IMR-90 (cell line): ENCODE measurements at regions not wholly inside any gene's neighbourhood (a gene's known extent, or its start where the extent isn't known, plus 50 kb on each side); places are given as distances from the start of the nearest gene placed in this dataset.

ENCODE experiments used
- ATAC-seq: fragments of 200-7000 bp; cut with Tn5 transposase; 2 replicates; pipeline ENCODE4 v1.9.1; 2020; ENCODE audit warnings: low read depth, mild to moderate bottlenecking, moderate library complexity
- BruUV-seq: library from RNA; stranded (reverse); fragments of 400-500 nt; replicated peaks from 2 replicates; lab custom pipeline; 2021; lab: Mats Ljungman, UMichigan
- CTCF ChIA-PET: fragments of 300-600 bp; formaldehyde crosslinking; extraction: SDS; loops from one replicate; lab custom pipeline; 2021; ENCODE audit warnings: antibody characterized with exemption; lab: Yijun Ruan, JAX
- POLR2A ChIA-PET: fragments of 300-600 bp; sonication (Branson Sonifier 250); formaldehyde crosslinking; loops from one replicate; lab custom pipeline; 2022; ENCODE audit warnings: antibody characterized with exemption; ENCODE audit not compliant: unreplicated experiment; lab: Charles Lee
- DNase-seq: peaks from one replicate; pipeline ENCODE4 v3.0.0; 2013
- H2AFZ ChIP-seq: replicated peaks from 2 replicates; pipeline ENCODE3; 2013; ENCODE audit warnings: low read length, mild to moderate bottlenecking; ENCODE audit not compliant: poor library complexity
- H2AK5ac ChIP-seq: 2 replicates; pipeline ENCODE4 v1.6.1; 2013; ENCODE audit warnings: low read depth, low read length, inconsistent platforms
- H2AK9ac ChIP-seq: replicated peaks from 2 replicates; pipeline ENCODE3; 2013; ENCODE audit warnings: mild to moderate bottlenecking, low read depth, low read length, moderate library complexity; ENCODE audit not compliant: poor library complexity
- H2BK120ac ChIP-seq: 2 replicates; pipeline ENCODE4 v1.6.1; 2013; ENCODE audit warnings: low read depth, low read length, inconsistent platforms
- H2BK15ac ChIP-seq: 3 replicates; pipeline ENCODE4 v1.6.1; 2013; ENCODE audit warnings: low read depth, low read length, inconsistent platforms
- H2BK20ac ChIP-seq: 2 replicates; pipeline ENCODE4 v1.6.1; 2013; ENCODE audit warnings: low read depth, mild to moderate bottlenecking, inconsistent platforms, low read length, moderate library complexity
- H2BK5ac ChIP-seq: 2 replicates; pipeline ENCODE4 v1.6.1; 2013; ENCODE audit warnings: mild to moderate bottlenecking, low read depth, low read length, inconsistent platforms; ENCODE audit not compliant: poor library complexity, severe bottlenecking
- H3K14ac ChIP-seq: replicated peaks from 2 replicates; pipeline ENCODE4 v1.6.1; 2013; ENCODE audit warnings: low read depth, low read length, inconsistent platforms
- H3K18ac ChIP-seq: 2 replicates; pipeline ENCODE4 v1.6.1; 2013; ENCODE audit warnings: low read depth, low read length, control low read depth
- H3K23ac ChIP-seq: 2 replicates; pipeline ENCODE4 v1.6.1; 2013; ENCODE audit warnings: low read depth, low read length, inconsistent platforms
- H3K27ac ChIP-seq: 2 replicates; pipeline ENCODE4 v1.5.1; 2013; ENCODE audit warnings: mild to moderate bottlenecking, control low read depth, low read length; ENCODE audit not compliant: insufficient read depth
- H3K27me3 ChIP-seq: 2 replicates; pipeline ENCODE4 v1.6.1; 2013; ENCODE audit warnings: low read length; ENCODE audit not compliant: control insufficient read depth, insufficient read depth
- H3K36me3 ChIP-seq: 2 replicates; pipeline ENCODE4 v1.6.1; 2013; ENCODE audit warnings: low read length, mixed read lengths; ENCODE audit not compliant: control insufficient read depth, insufficient read depth
- H3K4ac ChIP-seq: 2 replicates; pipeline ENCODE4 v1.6.1; 2013; ENCODE audit warnings: low read depth, low read length, inconsistent platforms
- H3K4me1 ChIP-seq: 2 replicates; pipeline ENCODE4 v1.6.1; 2013; ENCODE audit warnings: low read length, mixed read lengths; ENCODE audit not compliant: control insufficient read depth, insufficient read depth
- H3K4me2 ChIP-seq: 2 replicates; pipeline ENCODE4 v1.6.1; 2013; ENCODE audit warnings: low read depth, mild to moderate bottlenecking, control low read depth, low read length, moderate library complexity
- H3K4me3 ChIP-seq: 2 replicates; pipeline ENCODE4 v1.5.1; 2013; ENCODE audit warnings: low read depth, mild to moderate bottlenecking, control low read depth, low read length, moderate library complexity; ENCODE audit not compliant: insufficient read depth
- H3K56ac ChIP-seq: 2 replicates; pipeline ENCODE4 v1.6.1; 2013; ENCODE audit warnings: low read length, inconsistent platforms; ENCODE audit not compliant: insufficient read depth; ENCODE audit errors: extremely low read depth
- H3K79me1 ChIP-seq, 2 experiments: 2 replicates each; pipeline ENCODE4 v1.6.1; 2013; ENCODE audit warnings: low read length in 2 of 2, inconsistent platforms in 1 of 2, low read depth in 1 of 2
- H3K9ac ChIP-seq: 2 replicates; pipeline ENCODE4 v1.6.1; 2013; ENCODE audit warnings: low read depth, low read length, control low read depth
- H3K9me1 ChIP-seq: 2 replicates; pipeline ENCODE4 v1.6.1; 2013; ENCODE audit warnings: low read length, inconsistent platforms; ENCODE audit not compliant: insufficient read depth
- H3K9me3 ChIP-seq: 2 replicates; pipeline ENCODE4 v1.6.1; 2013; ENCODE audit warnings: low read length; ENCODE audit not compliant: control insufficient read depth, insufficient read depth
- H4K20me1 ChIP-seq: 2 replicates; pipeline ENCODE4 v1.6.1; 2013; ENCODE audit warnings: low read length, inconsistent platforms; ENCODE audit not compliant: insufficient read depth
- H4K5ac ChIP-seq: 2 replicates; pipeline ENCODE4 v1.6.1; 2013; ENCODE audit warnings: mild to moderate bottlenecking, low read depth, low read length, control low read depth
- H4K8ac ChIP-seq, 2 experiments: 2 replicates each; pipeline ENCODE4 v1.6.1; 2013; ENCODE audit warnings: low read depth in 2 of 2, low read length in 2 of 2, control low read depth in 1 of 2, inconsistent platforms in 1 of 2
- H4K91ac ChIP-seq: 2 replicates; pipeline ENCODE4 v1.6.1; 2013; ENCODE audit warnings: low read depth, low read length, inconsistent platforms; ENCODE audit not compliant: insufficient read depth
- MAZ ChIP-seq: IDR thresholded peaks from 2 replicates; pipeline ENCODE4 v1.6.1; 2012; ENCODE audit warnings: low read depth, mild to moderate bottlenecking, low read length, improper control_type of control experiment, moderate library complexity, borderline replicate concordance
- WGBS, 2 experiments: methylation state at CpG; one replicate each; pipeline versions ENCODE4 v1.1.5 to v1.1.7; 2013; ENCODE audit warnings: missing lambda C conversion rate in 2 of 2; ENCODE audit not compliant: insufficient read length in 1 of 2; ENCODE audit errors: extremely low coverage in 2 of 2; 5-methylcytosine and 5-hydroxymethylcytosine counted together
- dilution Hi-C: fragments of 300-500 bp; cut with HindIII; formaldehyde crosslinking; loops from one replicate; pipeline ENCODE4 v1.14.3; 2018; ENCODE audit warnings: low sequenced_read_pairs; ENCODE audit not compliant: unreplicated experiment
- in situ Hi-C: fragments of 300-500 bp; cut with MboI; formaldehyde crosslinking; loops from 3 replicates; pipeline ENCODE4 v1.14.3; 2019; ENCODE audit warnings: low sequenced_read_pairs, inconsistent platforms, mixed read lengths
- intact Hi-C: fragments of 100-400 bp; cut with micrococcal nuclease; formaldehyde crosslinking; loops from 2 replicates; pipeline ENCODE4 v1.10.0; 2022

GRCh38 chr4:134408897-134409296 is 207.3 kb upstream of the PABPC4L start:
- dilution Hi-C loops, result no loop called here
- in situ Hi-C loops, result no loop called here
- H2BK20ac ChIP-seq, result no peak overlapping the region
- H3K23ac ChIP-seq, result no peak overlapping the region
- BruUV-seq, result no TSS peak
- no peak overlapping the region for H3K4me2 ChIP-seq
- H3K79me1 ChIP-seq, result no peaks in the 10 kb centered on the region
- H4K91ac ChIP-seq, result no peak overlapping the region
- intact Hi-C loops, result no loop called here
- DNase-seq (no peak), ATAC-seq (no peak)
- H2BK5ac ChIP-seq, result no peak overlapping the region
- TF ChIP-seq MAZ, result no peak
- no peaks in the 10 kb centered on the region for H3K27me3 ChIP-seq
- no peak overlapping the region for H3K9ac ChIP-seq
- H2BK120ac ChIP-seq, result no peak overlapping the region
- ChIA-PET POLR2A (no interaction called here), CTCF (no interaction called here)
- no peak overlapping the region for H3K4ac ChIP-seq
- no peak overlapping the region for H3K56ac ChIP-seq
- H4K20me1 ChIP-seq, result no peaks in the 10 kb centered on the region
- no peak overlapping the region for H3K18ac ChIP-seq
- H3K14ac ChIP-seq, result no peak overlapping the region
- no peaks in the 10 kb centered on the region for H3K9me1 ChIP-seq
- no peak overlapping the region for H2AFZ ChIP-seq
- H2AK5ac ChIP-seq, result no peak overlapping the region
- no peak overlapping the region for H3K27ac ChIP-seq
- no peaks in the 10 kb centered on the region for H3K9me3 ChIP-seq
- H3K4me1 ChIP-seq, result no peaks in the 10 kb centered on the region
- no peak overlapping the region for H2AK9ac ChIP-seq
- no peak overlapping the region for H3K4me3 ChIP-seq
- H2BK15ac ChIP-seq, result no peak overlapping the region
- no peak overlapping the region for H4K5ac ChIP-seq
- 0% methylated on average over 1 of the region's 2 CpGs; no CpG with 5 or more reads in 1 of the 2 experiments for WGBS, 2 experiments
- H4K8ac ChIP-seq, result no peak overlapping the region
- no peaks in the 10 kb centered on the region for H3K36me3 ChIP-seq
